Activated T-helper 1 cell treated with anti-CD3 and anti-CD28 coated beads, Interleukin-12 subunit alpha, Interleukin-12 subunit beta, Interleukin-2, Interleukin-4 antibody, amounts not matched to agents 30 ng/mL and 10 ng/mL and 1 ng/mL, durations not matched to agents 14 hours and 24 hours and 36 hours (primary cell): ENCODE measurements at regions not wholly inside any gene's neighbourhood (a gene's known extent, or its start where the extent isn't known, plus 50 kb on each side); places are given as distances from the start of the nearest gene placed in this dataset.

Experiments
- DNase-seq: peaks from one replicate; pipeline ENCODE4 v3.0.0; 2021; ENCODE audit warnings: low spot score
- H3K27ac Mint-ChIP-seq: one replicate; pipeline ENCODE4 v1.8.0; 2021; ENCODE audit warnings: mild to moderate bottlenecking, mixed read lengths
- H3K27me3 Mint-ChIP-seq: one replicate; pipeline ENCODE4 v1.8.0; 2022; ENCODE audit warnings: mild to moderate bottlenecking, moderate library complexity, mixed read lengths; ENCODE audit not compliant: insufficient read depth
- H3K36me3 Mint-ChIP-seq: one replicate; pipeline ENCODE4 v1.8.0; 2021; ENCODE audit warnings: low read depth, mixed read lengths
- H3K4me1 Mint-ChIP-seq: one replicate; pipeline ENCODE4 v1.8.0; 2021; ENCODE audit warnings: low read depth, mixed read lengths
- H3K4me3 Mint-ChIP-seq: one replicate; pipeline ENCODE4 v1.8.0; 2021; ENCODE audit warnings: mild to moderate bottlenecking, moderate library complexity, mixed read lengths
- H3K9me3 Mint-ChIP-seq: one replicate; pipeline ENCODE4 v1.8.0; 2021; ENCODE audit warnings: mixed read lengths
- intact Hi-C: fragments of 100-400 bp; cut with micrococcal nuclease; formaldehyde crosslinking; loops from one replicate; pipeline ENCODE4 v1.15.1; 2024

DNA sequence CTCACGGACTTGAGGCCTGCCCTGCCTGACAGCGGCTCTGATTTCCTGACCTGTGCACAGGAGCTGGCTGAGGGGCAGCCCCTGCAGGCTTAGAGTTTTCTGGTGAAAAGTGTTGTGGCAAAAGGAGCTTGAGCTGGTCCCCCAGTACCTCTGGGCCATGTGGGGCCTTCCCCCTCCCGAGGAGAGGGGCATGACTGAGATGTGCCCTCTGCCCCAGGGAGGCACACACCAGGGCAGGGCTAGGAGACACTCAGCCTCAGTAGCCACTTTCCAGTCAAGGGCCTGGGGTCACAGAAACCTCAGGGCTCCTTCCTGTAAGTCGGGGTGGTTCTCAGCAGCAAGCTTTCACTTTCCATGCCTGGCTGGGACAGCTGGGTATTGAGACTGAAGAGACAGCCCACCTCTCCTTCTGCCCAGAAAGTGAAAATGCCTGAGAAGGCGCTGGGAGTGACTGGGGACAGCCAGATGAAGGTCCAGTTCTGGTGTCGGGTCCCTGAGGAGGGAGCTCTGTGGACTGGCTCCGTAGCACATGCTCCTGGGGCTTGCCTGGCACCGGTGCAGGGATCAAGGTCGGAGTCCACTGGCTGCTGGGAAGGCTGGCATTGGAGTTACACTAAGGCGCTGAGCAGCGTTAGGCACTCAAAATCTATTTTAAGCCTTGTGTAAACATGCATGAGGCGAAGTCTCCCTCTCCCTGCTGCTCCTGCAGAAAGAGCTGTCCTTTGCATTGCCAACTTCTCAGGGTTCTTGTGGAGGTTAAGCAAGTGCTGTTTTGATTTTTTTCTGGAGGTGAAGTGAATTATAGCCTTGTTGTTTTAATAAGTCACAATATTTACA, 394.9 kb downstream of the GADD45G start:
- no peaks in the 10 kb centered on the region for H3K27me3 Mint-ChIP-seq
- H3K4me1 Mint-ChIP-seq = peaks cover 35% of the 10 kb centered on the region
- H3K9me3 Mint-ChIP-seq = peaks cover under 1% of the 10 kb centered on the region
- no peaks in the 10 kb centered on the region for H3K36me3 Mint-ChIP-seq
- DNase-seq = peak; percentile 68
- intact Hi-C loops = loop anchor here (1.0 to 5.0 kb wide), 5 partner anchors 15 to 396 kb away; no protein-coding TSS in a partner anchor
- peak overlapping the region; percentile 75 for H3K27ac Mint-ChIP-seq
- H3K4me3 Mint-ChIP-seq = peak overlapping the region; percentile 69

DNA sequence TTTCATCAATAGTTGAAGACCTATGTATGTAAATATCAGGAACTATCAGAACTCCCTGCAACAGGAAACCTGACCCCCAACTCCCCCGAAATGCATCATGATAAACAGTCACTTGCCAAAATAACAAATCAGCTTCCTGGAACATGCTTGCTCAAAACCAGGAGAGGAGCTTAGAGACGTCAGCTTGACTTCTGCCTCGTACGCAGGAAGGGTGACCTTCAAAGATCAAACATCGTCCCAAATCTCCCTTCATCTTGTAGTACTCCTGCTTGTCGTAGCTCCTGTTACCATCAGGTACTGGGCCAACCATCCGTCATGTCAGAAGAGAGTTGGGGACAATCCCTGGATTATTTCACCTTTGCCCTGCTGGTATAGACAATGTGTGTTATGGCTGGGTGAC, 396.1 kb downstream of the GADD45G start:
- H3K4me1 Mint-ChIP-seq = peaks cover 35% of the 10 kb centered on the region
- peak overlapping the region; percentile 69 for H3K4me3 Mint-ChIP-seq
- H3K9me3 Mint-ChIP-seq = peaks cover 3% of the 10 kb centered on the region
- DNase-seq = no peak
- intact Hi-C loops = no loop called here
- H3K27ac Mint-ChIP-seq = peak overlapping the region; percentile 5
- no peaks in the 10 kb centered on the region for H3K36me3 Mint-ChIP-seq
- H3K27me3 Mint-ChIP-seq = no peaks in the 10 kb centered on the region

DNA sequence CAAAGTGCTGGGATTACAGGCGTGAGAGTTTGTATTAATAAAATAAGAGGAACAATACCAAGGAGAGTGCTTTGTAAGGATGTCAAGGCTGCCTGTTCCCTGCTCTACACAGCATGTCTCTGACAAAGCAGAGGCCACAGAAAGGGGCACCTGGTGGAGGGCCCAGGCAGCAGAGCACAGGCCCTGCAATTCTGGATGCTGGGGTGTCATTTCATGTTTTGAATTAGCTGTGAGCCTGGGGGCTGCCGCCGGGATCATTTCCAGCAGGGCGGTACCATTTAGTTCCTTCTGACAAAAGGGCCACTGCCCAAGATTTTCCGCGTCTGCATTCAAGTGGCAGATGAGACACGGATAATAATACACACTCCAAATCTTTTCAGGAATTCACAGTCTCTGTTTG, 396.9 kb downstream of the GADD45G start:
- no peak for DNase-seq
- Mint-ChIP-seq H3K36me3 (no peaks in the 10 kb centered on the region), H3K4me1 (peaks cover 35% of the 10 kb centered on the region), H3K27me3 (peaks cover under 1% of the 10 kb centered on the region), H3K4me3 (no peak overlapping the region), H3K27ac (no peak overlapping the region), H3K9me3 (peaks cover 3% of the 10 kb centered on the region)
- intact Hi-C loops = no loop called here

DNA sequence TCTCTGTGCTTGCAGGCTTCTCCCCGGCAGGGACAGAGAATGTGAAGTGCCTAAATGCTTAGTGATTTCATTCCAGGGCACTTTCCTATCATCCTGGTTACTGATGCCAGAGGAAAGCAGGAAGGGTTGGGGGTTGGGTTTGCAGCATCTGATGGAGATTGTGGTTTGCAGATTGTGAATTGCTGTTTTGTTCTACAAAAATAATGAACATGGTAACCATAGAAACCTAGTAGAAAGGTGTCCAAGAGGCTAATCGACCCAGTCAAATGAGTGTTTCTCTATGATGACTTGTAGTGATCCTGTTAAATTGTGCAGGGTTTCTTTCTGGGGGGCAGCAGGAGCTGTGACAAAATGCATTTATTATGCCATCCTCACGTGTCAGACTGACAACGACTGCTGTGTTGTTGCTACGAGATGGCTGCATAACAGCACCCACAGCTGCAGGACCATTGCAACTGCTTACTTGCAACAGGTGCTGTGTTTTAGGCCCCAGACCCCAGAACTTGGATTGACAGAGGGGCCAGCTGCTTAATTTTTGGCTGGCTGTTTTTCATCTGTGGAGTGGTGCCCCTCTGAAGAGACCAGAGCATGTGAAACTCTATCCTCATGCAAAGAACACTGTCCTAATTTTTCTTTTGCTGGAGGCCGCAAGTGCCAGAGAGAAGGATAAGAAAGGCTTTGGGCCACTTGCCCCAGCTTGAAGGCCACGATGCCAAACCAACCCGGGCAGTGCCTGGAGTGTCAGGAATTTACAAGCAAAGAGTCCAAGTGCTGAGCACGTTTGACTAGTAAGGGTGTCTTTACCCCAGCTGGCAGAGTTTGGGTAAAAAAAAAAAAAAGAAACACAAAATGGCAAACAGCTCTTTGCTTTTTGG, 397.8 kb downstream of the GADD45G start:
- no peak overlapping the region for H3K4me3 Mint-ChIP-seq
- no peaks in the 10 kb centered on the region for H3K36me3 Mint-ChIP-seq
- DNase-seq = no peak
- H3K27me3 Mint-ChIP-seq = peaks cover 7% of the 10 kb centered on the region
- peaks cover 3% of the 10 kb centered on the region for H3K9me3 Mint-ChIP-seq
- peaks cover 35% of the 10 kb centered on the region for H3K4me1 Mint-ChIP-seq
- H3K27ac Mint-ChIP-seq = no peak overlapping the region
- intact Hi-C loops = no loop called here

DNA sequence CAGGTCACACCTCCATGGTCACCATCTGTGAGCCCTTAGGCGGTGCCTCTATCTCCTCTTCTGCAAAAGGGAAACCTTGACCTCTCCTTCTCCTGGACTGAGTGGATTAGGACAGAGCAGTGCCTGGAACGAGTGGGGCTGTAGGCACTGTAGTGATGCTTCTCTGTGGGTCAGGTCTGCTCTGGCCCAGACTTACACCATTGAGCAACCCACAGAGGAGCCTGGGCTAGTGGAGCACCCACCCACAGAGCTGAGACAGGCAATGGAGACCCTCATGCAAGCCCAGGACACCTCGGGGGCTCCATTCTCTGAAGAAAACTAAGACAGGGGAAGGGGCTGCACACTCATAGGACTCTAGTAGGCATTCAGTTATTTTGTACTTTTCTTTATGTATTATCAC, 400.6 kb downstream of the GADD45G start:
- Mint-ChIP-seq H3K27ac (no peak overlapping the region), H3K36me3 (no peaks in the 10 kb centered on the region), H3K27me3 (peaks cover 7% of the 10 kb centered on the region), H3K9me3 (peaks cover 3% of the 10 kb centered on the region), H3K4me3 (no peak overlapping the region), H3K4me1 (peaks cover 15% of the 10 kb centered on the region)
- intact Hi-C loops = no loop called here
- DNase-seq = no peak

DNA sequence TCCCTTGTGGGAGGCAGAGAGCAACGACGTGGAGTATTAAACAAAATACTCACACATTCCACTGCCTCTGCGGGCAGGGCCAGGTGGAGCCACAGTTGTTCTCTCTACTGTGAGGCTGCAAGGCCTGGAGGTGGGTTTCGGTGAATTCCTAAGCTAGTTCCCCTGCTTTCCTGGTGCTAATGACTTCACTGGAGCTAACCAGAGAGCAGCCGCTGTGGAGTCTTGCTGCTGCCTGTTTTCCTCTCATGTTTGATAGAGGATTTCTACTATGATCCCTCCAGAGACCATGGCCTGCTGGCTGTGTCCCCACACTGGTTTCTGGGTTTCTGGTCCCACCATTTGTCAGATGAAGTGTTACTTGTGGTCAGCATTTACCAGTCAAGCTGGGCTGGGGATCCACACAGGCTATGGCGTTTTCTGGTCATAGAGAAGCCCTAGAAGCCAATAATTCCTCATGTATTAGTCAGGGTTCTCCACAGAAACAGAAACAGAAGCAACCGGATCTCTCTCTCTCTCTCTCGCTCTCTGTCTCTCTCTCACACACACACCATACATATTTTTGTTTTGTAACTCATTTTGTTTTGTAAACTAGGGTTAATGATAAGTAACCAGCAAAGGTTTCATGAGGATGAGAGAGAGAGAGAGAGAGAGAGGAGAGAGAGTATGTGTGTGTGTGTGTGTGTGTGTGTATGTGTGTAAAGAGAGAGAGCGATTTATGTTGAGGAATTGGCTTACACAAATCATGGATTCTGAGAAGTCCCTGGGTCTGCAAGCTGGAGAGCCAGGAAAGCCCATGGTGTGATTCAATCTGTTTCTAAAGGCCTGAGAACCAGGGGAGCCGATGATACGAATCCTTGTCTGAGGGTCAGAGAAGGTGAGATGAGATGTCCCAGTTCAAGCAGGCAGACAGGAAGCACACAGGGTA, 403.0 kb downstream of the GADD45G start:
- Mint-ChIP-seq H3K4me3 (no peak overlapping the region), H3K27me3 (peaks cover 7% of the 10 kb centered on the region), H3K9me3 (peaks cover 3% of the 10 kb centered on the region), H3K36me3 (no peaks in the 10 kb centered on the region), H3K4me1 (no peaks in the 10 kb centered on the region), H3K27ac (no peak overlapping the region)
- intact Hi-C loops = no loop called here
- no peak for DNase-seq

DNA sequence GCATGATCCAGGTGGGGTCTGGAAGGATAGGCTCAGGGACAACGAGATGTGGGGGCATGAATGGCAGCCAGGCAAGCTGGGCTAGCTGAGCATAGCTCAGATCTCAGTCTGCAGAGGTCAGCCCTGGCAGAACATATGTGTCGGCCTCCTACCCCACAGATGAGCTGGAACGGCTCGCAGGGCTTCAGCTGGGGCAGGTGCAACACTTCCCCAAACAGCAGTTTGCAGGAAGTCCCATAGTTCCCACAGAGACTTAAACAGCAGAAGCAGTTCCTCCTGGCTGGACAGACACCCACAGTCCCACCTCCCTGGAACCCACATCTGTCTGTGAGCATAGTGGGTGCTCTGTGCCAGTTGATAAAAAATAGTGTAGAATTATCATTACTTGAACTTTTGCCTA, 404.6 kb downstream of the GADD45G start:
- Mint-ChIP-seq H3K9me3 (peaks cover 3% of the 10 kb centered on the region), H3K27ac (no peak overlapping the region), H3K4me1 (no peaks in the 10 kb centered on the region), H3K27me3 (peaks cover 9% of the 10 kb centered on the region), H3K36me3 (no peaks in the 10 kb centered on the region), H3K4me3 (no peak overlapping the region)
- intact Hi-C loops = no loop called here
- DNase-seq = no peak

DNA sequence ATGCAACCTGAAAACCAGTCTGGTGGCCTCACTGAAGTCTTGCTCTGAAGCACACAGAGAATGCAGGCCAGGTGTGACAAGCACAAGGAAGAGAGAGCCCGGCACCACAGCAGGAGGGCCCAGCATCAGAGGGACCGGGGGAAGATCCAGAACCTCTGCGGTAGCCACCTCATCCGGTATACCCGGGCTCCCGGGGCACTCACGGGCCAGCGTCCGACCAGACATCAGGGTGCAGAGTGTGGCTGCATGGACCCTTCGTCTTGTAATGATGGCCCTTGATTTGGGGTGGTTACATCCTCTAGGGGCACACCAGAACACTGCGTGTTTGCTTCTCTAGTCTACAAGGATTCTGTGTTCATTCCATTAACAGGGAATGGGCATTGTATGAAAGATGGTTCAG, 406.0 kb downstream of the GADD45G start:
- intact Hi-C loops = no loop called here
- no peaks in the 10 kb centered on the region for H3K36me3 Mint-ChIP-seq
- DNase-seq = no peak
- no peak overlapping the region for H3K27ac Mint-ChIP-seq
- H3K9me3 Mint-ChIP-seq = no peaks in the 10 kb centered on the region
- peaks cover 9% of the 10 kb centered on the region for H3K27me3 Mint-ChIP-seq
- H3K4me1 Mint-ChIP-seq = no peaks in the 10 kb centered on the region
- no peak overlapping the region for H3K4me3 Mint-ChIP-seq

DNA sequence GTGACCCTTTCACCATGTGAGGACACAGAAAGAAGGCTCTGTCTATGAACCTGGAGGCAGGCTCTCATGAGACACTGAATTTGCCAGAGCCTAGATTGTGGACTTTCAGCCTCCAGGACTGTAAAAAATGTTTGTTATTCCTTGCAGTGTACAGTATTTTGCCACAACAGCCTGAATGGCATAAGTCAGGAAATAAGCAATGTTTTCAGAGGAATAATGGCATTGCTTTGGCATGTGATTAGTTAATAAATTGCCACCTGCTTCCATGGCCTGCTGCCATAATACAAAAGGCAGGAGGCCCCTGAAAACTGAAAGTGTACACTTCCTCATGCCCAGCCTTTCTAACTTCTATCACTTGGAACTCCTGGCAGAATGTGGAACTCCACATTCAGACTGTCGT, 408.1 kb downstream of the GADD45G start:
- H3K4me3 Mint-ChIP-seq = no peak overlapping the region
- H3K4me1 Mint-ChIP-seq = no peaks in the 10 kb centered on the region
- intact Hi-C loops = no loop called here
- no peak overlapping the region for H3K27ac Mint-ChIP-seq
- H3K9me3 Mint-ChIP-seq = no peaks in the 10 kb centered on the region
- H3K27me3 Mint-ChIP-seq = peaks cover 1% of the 10 kb centered on the region
- DNase-seq = no peak
- H3K36me3 Mint-ChIP-seq = no peaks in the 10 kb centered on the region

DNA sequence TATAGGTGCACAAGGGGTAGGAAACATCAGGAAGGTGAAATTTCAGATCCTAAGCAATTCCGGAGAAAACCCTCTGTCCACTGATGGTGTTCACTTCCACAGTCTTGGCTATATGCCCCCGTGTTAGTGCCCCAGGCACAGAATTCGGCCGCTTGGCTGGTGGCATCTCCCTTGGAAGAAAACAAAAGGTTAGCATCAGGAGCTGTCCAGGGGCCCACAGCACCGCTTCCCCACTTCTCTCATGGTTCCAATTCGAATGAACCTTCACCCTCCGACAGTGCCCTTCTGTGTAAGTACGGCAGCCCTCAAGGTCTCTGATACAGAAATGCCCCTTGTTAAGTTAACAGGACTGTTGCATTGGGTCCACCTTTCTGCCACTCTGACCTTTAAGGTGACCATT, 409.0 kb downstream of the GADD45G start:
- Mint-ChIP-seq H3K36me3 (no peaks in the 10 kb centered on the region), H3K4me1 (peaks cover 5% of the 10 kb centered on the region), H3K27me3 (peaks cover 1% of the 10 kb centered on the region), H3K27ac (no peak overlapping the region), H3K9me3 (no peaks in the 10 kb centered on the region), H3K4me3 (no peak overlapping the region)
- DNase-seq = no peak
- intact Hi-C loops = no loop called here

DNA sequence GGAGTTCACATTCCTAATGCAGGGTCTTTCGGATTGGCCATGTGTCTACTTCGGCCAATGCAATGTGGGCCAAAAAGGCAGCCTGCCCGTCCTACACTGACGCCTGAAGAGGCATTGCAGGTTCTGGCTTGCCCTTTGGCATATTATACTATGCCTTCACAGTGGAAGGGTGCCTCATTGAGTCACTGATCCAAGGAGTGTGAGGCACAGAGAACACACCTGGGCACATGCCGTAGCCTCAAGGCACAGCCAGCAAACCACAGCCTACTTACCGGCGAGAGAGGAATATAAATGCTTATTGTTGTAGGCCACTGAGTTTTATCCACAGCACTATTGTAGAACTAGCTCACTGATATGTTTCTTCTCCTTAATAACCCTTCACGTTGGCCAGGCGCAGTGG, 409.6 kb downstream of the GADD45G start:
- H3K9me3 Mint-ChIP-seq = no peaks in the 10 kb centered on the region
- no peak overlapping the region for H3K4me3 Mint-ChIP-seq
- peaks cover 7% of the 10 kb centered on the region for H3K4me1 Mint-ChIP-seq
- intact Hi-C loops = no loop called here
- H3K27ac Mint-ChIP-seq = no peak overlapping the region
- DNase-seq = no peak
- no peaks in the 10 kb centered on the region for H3K36me3 Mint-ChIP-seq
- H3K27me3 Mint-ChIP-seq = peaks cover 1% of the 10 kb centered on the region

DNA sequence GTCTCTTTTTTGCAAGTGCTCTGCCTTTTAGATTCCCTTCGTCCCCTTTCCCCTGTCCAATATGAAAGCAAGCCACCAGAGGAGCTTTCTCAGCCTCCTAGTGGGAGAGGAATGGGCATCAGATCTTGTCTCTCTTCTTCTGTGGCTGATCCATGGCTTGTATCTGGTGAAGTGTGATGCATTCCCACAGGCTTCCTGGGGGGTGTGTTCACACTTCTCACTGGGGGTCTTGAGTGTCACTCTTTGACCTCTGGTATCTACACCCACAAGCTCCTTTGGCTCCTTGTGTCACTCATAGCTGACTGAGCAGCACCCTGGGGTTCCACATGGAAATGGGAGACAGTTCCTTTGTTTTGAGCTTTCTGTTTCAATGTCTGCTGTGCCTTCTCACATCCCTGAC, 411.5 kb downstream of the GADD45G start:
- no peak for DNase-seq
- no peaks in the 10 kb centered on the region for H3K9me3 Mint-ChIP-seq
- no peak overlapping the region for H3K27ac Mint-ChIP-seq
- peaks cover 1% of the 10 kb centered on the region for H3K27me3 Mint-ChIP-seq
- H3K4me1 Mint-ChIP-seq = peaks cover 7% of the 10 kb centered on the region
- intact Hi-C loops = no loop called here
- H3K36me3 Mint-ChIP-seq = no peaks in the 10 kb centered on the region
- no peak overlapping the region for H3K4me3 Mint-ChIP-seq
